ENCODE measurements at regions not wholly inside any gene's neighbourhood (a gene's known extent, or its start where the extent isn't known, plus 50 kb on each side); places are given as distances from the start of the nearest gene placed in this dataset.

DNA sequence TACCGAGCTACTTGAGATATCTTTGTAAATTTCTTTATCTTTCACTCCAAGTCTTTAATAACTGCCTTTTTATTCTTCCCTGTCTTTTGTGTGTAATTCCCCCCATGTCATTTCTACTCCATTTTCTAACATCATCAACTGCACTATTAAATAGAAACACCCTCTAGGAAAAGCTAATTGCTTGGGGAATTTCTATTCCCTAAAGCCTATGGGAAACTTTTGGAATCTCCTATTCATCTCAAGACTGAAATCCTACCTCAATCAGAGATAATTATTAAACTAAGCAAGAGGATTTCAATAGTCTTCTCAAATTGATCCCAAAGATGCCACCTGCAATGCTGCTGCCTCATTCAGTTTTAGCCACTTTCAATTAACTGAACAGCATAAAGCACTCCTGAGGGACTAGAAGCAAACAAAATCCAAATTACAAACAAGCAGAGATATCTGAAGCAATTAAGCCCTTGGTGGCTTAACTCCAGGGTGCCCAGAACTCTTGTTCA is 598.7 kb downstream of the IGSF11 start:
- H3K36me3 ChIP-seq, result no peaks in the 10 kb centered on the region

DNA sequence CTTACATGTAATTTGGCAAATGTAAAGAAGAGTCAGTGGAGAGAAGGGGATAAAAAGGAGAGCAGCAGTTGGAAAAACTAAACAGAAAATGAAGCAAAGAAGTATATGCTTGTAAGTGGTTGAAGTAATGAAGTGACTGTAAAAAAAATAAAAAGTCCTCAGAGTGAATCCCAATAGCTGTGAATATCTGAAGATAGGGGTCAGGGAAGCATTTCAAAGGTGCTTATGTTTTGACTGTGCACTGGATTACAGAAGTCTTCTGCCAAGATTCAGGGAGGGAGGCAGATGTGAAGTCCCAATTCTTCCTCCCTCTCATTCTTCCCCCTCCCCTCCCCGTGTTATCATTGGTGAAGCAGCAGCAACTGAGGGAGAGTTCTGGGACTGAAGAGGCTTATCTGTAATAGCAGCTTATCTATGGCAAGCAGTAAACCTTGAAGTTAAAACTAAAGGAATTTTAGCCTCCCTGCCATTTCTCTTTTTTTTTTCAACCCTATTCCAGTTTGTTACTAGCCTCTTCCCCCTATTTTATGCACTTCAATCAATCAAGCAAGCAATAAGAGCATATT is 597.9 kb downstream of the IGSF11 start:
- DNase-seq, result no peak
- Histone ChIP-seq H3K9me3 (no peaks in the 10 kb centered on the region), H3K27me3 (no peaks in the 10 kb centered on the region; the same call in 1 of the 2 replicates), H3K4me3 (no peak overlapping the region), H3K36me3 (no peaks in the 10 kb centered on the region)

More for the DNA sequence above, 598.7 kb downstream of the IGSF11 start:
- no peak overlapping the region for H3K4me3 ChIP-seq
- DNase-seq, result no peak
- H3K9me3 ChIP-seq, result no peaks in the 10 kb centered on the region
- no peaks in the 10 kb centered on the region; the same call in 1 of the 2 replicates for H3K27me3 ChIP-seq

DNA sequence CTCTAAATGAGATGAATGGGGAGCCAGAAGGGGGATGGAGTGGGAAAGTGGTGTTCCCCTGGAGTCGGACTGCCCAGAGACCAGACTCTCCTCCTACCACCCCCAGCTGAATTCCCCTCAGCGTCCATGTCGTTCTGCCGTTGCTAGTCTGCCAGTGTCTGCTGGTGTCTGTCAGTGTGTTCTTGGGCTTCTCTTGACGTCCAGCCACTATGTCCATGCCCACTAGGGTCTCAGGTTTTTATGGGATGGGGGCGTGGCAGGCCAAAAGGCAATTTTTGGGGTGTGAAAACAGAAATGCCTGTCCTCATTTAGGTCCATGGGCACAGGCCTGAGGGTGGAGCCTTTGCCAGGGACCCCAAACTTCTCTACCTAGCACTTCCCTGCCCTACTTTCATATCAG is 589.6 kb downstream of the IGSF11 start:
- DNase-seq, result no peak
- no peaks in the 10 kb centered on the region for H3K9me3 ChIP-seq
- H3K4me3 ChIP-seq, result no peak overlapping the region
- no peaks in the 10 kb centered on the region for H3K27me3 ChIP-seq
- H3K36me3 ChIP-seq, result no peaks in the 10 kb centered on the region

GRCh38 chr3:118447339-118447738 is 587.3 kb downstream of the IGSF11 start:
- H3K27me3 ChIP-seq, result no peaks in the 10 kb centered on the region
- no peak for DNase-seq
- no peaks in the 10 kb centered on the region for H3K36me3 ChIP-seq
- H3K4me3 ChIP-seq, result no peak overlapping the region
- no peaks in the 10 kb centered on the region for H3K9me3 ChIP-seq

DNA sequence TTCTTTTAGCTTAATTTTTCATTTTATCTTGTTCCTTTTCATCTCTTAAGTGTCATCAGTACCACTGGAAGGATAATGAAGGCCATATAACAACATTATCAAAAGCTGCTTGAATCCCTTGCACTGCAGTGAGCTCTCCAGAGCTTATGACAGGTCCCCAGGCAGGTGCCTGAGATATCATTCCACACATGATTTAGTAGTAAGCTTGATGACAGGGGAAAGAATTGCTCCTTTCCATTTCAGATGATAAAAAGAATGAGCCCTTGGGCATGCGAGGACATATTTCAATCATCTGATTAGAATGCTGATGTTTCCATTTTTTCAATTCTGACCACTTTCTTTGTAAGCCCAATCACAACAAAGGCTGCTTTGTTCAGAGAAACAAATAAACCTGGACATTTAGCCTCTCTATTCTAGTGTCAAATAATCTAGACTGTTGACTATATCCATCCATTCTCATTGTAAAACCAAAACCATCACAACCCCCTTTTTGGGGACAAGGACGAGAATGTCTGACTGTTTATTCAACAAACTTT is 567.8 kb downstream of the IGSF11 start:
- H3K4me3 ChIP-seq, result no peak overlapping the region
- no peaks in the 10 kb centered on the region for H3K36me3 ChIP-seq
- H3K9me3 ChIP-seq, result no peaks in the 10 kb centered on the region
- no peaks in the 10 kb centered on the region for H3K27me3 ChIP-seq
- DNase-seq, result no peak

- Histone ChIP-seq H3K27me3 (no peaks in the 10 kb centered on the region), H3K36me3 (no peaks in the 10 kb centered on the region), H3K9me3 (no peaks in the 10 kb centered on the region), H3K4me3 (no peak overlapping the region)
- DNase-seq, result no peak
These were observed 565.8 kb downstream of the IGSF11 start for GRCh38 chr3:118468801-118469200.

- no peak for DNase-seq
These were observed 562.1 kb downstream of the IGSF11 start for GRCh38 chr3:118472586-118472985.

DNA sequence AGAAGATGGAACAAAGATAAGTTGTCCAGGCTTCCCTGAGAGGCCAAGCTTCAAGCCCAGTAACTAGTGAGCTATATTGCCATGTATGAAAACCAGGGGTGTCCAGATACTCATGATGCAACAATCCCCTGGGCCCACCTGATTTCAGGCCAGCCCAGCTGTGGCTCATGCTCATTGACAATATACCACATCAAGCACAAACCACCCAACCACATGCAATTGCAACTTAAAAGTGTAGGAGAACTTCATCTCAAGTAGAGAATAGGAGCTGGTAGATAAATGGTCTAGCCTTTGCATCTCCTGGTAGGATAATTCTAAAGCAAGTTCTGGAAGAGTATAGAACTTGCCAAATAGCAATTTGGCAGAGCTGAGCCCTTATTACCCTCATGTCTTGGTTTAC is 561.3 kb downstream of the IGSF11 start:
- no peaks in the 10 kb centered on the region for H3K27me3 ChIP-seq
- H3K4me3 ChIP-seq, result no peak overlapping the region
- H3K36me3 ChIP-seq, result no peaks in the 10 kb centered on the region
- no peaks in the 10 kb centered on the region for H3K9me3 ChIP-seq
- DNase-seq, result no peak

More at GRCh38 chr3:118472586-118472985, 562.1 kb downstream of the IGSF11 start:
- H3K9me3 ChIP-seq, result no peaks in the 10 kb centered on the region
- H3K4me3 ChIP-seq, result no peak overlapping the region
- H3K27me3 ChIP-seq, result no peaks in the 10 kb centered on the region
- no peaks in the 10 kb centered on the region for H3K36me3 ChIP-seq

- no peak for DNase-seq
These were observed 557.6 kb downstream of the IGSF11 start for GRCh38 chr3:118476885-118477618.

GRCh38 chr3:118477768-118478167 is 556.9 kb downstream of the IGSF11 start:
- Histone ChIP-seq H3K27me3 (no peaks in the 10 kb centered on the region), H3K36me3 (no peaks in the 10 kb centered on the region), H3K9me3 (no peaks in the 10 kb centered on the region), H3K4me3 (no peak overlapping the region)
- no peak for DNase-seq

More at GRCh38 chr3:118476885-118477618, 557.6 kb downstream of the IGSF11 start:
- Histone ChIP-seq H3K36me3 (no peaks in the 10 kb centered on the region), H3K27me3 (no peaks in the 10 kb centered on the region), H3K4me3 (no peak overlapping the region), H3K9me3 (no peaks in the 10 kb centered on the region)

DNA sequence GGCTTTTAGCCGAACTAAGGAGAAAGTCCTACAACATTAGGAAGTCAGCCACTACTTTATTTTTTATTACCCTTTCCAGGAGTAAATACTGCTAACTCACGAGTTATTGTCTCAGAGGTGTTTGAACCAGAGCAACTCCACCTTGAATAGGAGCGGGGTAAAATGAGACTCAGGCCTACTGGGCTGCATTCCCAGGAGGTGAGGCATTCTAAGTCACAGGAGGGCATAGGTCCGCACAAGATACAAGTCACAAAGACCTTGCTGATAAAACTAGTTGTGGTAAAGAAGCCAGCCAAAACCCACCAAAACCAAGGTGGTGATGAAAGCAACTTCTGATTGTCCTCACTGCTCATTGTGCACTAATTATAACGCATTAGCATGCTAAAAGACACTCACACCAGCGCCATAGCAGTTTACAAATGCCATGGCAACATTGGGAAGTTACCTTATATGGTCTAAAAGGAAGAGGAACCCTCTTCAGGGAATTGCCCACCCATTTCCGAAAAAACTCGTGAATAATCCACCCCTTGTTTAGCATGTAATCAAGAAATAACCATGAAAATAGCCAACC is 555.9 kb downstream of the IGSF11 start:
- Histone ChIP-seq H3K9me3 (no peaks in the 10 kb centered on the region), H3K4me3 (no peak overlapping the region), H3K36me3 (no peaks in the 10 kb centered on the region), H3K27me3 (no peaks in the 10 kb centered on the region)
- no peak for DNase-seq

DNA sequence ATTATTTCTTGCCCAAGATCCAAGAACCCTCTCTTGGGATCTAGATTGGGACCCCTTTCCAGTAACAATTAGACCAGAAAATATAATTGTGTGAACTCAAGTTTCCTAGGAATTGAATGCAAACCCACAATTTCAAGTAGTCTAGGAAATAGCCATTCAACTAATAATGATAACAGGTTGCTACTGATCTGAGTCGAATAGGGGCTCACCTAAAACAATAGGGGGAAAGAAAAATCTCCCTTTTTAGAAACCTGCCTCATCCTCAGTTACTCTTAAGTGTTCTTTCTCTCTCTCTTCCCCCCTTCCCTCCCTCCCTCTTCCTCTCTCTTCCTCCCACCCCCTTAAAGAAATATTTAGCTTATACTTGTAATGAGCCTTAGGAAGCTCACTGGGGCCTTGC is 555.3 kb downstream of the IGSF11 start:
- H3K27me3 ChIP-seq, result no peaks in the 10 kb centered on the region
- H3K4me3 ChIP-seq, result no peak overlapping the region
- no peak for DNase-seq
- no peaks in the 10 kb centered on the region for H3K36me3 ChIP-seq
- no peaks in the 10 kb centered on the region for H3K9me3 ChIP-seq

GRCh38 chr3:118480101-118480860 is 554.4 kb downstream of the IGSF11 start:
- DNase-seq, result no peak

GRCh38 chr3:118485693-118486092 is 549.0 kb downstream of the IGSF11 start:
- H3K27me3 ChIP-seq, result no peaks in the 10 kb centered on the region
- H3K36me3 ChIP-seq, result no peaks in the 10 kb centered on the region
- H3K9me3 ChIP-seq, result no peaks in the 10 kb centered on the region
- H3K4me3 ChIP-seq, result no peak overlapping the region
- DNase-seq, result no peak

More at GRCh38 chr3:118480101-118480860, 554.4 kb downstream of the IGSF11 start:
- no peak overlapping the region for H3K4me3 ChIP-seq
- no peaks in the 10 kb centered on the region for H3K9me3 ChIP-seq
- H3K36me3 ChIP-seq, result no peaks in the 10 kb centered on the region
- no peaks in the 10 kb centered on the region for H3K27me3 ChIP-seq

- DNase-seq, result no peak
- Histone ChIP-seq H3K27me3 (no peaks in the 10 kb centered on the region), H3K9me3 (no peaks in the 10 kb centered on the region), H3K4me3 (no peak overlapping the region), H3K36me3 (no peaks in the 10 kb centered on the region)
These were observed 546.9 kb downstream of the IGSF11 start for GRCh38 chr3:118487734-118488133.

GRCh38 chr3:118488732-118489131 is 545.9 kb downstream of the IGSF11 start:
- Histone ChIP-seq H3K4me3 (no peak overlapping the region), H3K27me3 (no peaks in the 10 kb centered on the region), H3K9me3 (no peaks in the 10 kb centered on the region), H3K36me3 (no peaks in the 10 kb centered on the region)
- no peak for DNase-seq

GRCh38 chr3:118495206-118495605 is 539.4 kb downstream of the IGSF11 start:
- DNase-seq, result no peak
- H3K36me3 ChIP-seq, result no peaks in the 10 kb centered on the region
- H3K9me3 ChIP-seq, result no peaks in the 10 kb centered on the region
- no peak overlapping the region for H3K4me3 ChIP-seq
- H3K27me3 ChIP-seq, result no peaks in the 10 kb centered on the region

Measured in MG63 (cell line).